IPS DF 19.7 (cell line): ENCODE measurements at regions not wholly inside any gene's neighbourhood (a gene's known extent, or its start where the extent isn't known, plus 50 kb on each side); places are given as distances from the start of the nearest gene placed in this dataset.

Source experiments
- DNase-seq: peaks from one replicate; pipeline ENCODE4 v3.0.0-alpha.2; 2013; ENCODE audit warnings: low read depth, low spot score

GRCh38 chr10:78895469-78895868, 173.3 kb upstream of the ZMIZ1 start:
- no peak for DNase-seq

GRCh38 chr10:78896159-78896928, 172.4 kb upstream of the ZMIZ1 start:
- no peak for DNase-seq

- no peak for DNase-seq
These were observed 170.2 kb upstream of the ZMIZ1 start for GRCh38 chr10:78898341-78899097.

GRCh38 chr10:78899098-78899754, 169.5 kb upstream of the ZMIZ1 start:
- no peak for DNase-seq

GRCh38 chr10:78899996-78900714, 168.6 kb upstream of the ZMIZ1 start:
- DNase-seq, result no peak

GRCh38 chr10:78900715-78901430, 167.9 kb upstream of the ZMIZ1 start:
- DNase-seq, result no peak

GRCh38 chr10:78901694-78902093, 167.1 kb upstream of the ZMIZ1 start:
- no peak for DNase-seq

- DNase-seq, result no peak
These were observed 166.0 kb upstream of the ZMIZ1 start for GRCh38 chr10:78902815-78903214.

GRCh38 chr10:78903341-78903940, 165.3 kb upstream of the ZMIZ1 start:
- DNase-seq, result no peak

- DNase-seq, result no peak
These were observed 164.6 kb upstream of the ZMIZ1 start for GRCh38 chr10:78904196-78904595.

GRCh38 chr10:78905015-78905956, 163.5 kb upstream of the ZMIZ1 start:
- no peak for DNase-seq

GRCh38 chr10:78905957-78906308, 162.8 kb upstream of the ZMIZ1 start:
- no peak for DNase-seq

- no peak for DNase-seq
These were observed 161.9 kb upstream of the ZMIZ1 start for GRCh38 chr10:78906734-78907390.

- no peak for DNase-seq
These were observed 161.1 kb upstream of the ZMIZ1 start for GRCh38 chr10:78907551-78908211.

- no peak for DNase-seq
These were observed 159.5 kb upstream of the ZMIZ1 start for GRCh38 chr10:78909221-78909620.

GRCh38 chr10:78910021-78910420, 158.7 kb upstream of the ZMIZ1 start:
- no peak for DNase-seq

GRCh38 chr10:78910476-78910875, 158.3 kb upstream of the ZMIZ1 start:
- no peak for DNase-seq

GRCh38 chr10:78910886-78911285, 157.9 kb upstream of the ZMIZ1 start:
- DNase-seq, result no peak
